RPMI8226 (cell line): ENCODE measurements at regions not wholly inside any gene's neighbourhood (a gene's known extent, or its start where the extent isn't known, plus 50 kb on each side); places are given as distances from the start of the nearest gene placed in this dataset.

Experiments
- DNase-seq: peaks from one replicate; pipeline ENCODE4 v3.0.0-alpha.2; 2015

DNA sequence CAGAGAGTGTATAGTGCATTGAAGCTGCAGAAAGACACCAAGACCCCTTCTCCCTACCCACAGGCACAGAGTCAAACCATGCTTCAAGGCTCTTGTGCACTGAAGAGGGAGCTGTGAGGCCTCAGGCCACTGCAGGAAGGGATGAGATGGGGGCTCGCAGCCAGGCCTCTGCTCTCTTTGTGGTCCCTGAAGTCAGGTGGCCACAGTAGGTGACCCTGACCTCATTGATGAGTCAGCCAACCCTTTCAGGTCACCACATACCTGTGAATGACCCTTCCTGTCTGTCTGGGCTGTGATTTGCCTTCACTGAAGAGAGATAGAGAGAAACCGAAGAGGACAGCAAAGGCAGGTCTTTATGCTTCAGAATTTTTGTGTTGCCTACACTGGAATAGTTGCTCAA lies 372.1 kb downstream of the ACTL7B start:
- no peak for DNase-seq

DNA sequence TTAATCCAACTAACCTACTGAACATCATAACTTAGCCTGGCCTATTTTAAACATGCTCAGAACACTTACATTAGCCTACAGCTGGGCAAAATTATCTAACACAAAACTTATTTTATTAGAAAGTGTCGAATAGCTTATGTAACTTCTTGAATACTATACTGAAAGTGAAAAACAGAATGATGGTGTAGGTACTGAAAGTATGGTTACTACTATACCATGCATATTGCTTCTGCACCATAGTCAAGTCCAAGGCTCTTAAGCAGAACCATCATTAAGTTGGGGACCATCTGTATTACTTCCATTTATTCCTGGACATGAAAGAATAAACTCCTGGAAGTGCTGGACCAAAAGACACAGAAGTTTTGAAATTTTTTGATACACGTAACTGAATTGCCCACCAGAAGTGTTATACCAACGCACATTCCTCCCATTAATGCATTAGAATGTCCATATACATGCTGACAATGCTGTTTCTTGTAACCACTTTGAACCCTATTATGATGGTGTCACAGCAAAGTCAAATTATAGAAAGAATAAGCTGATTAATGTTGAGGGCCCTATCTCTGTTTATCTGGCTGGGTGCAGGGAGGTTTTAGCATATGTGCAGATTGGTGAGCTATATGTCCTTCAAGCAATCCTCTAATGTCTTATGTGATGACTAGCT lies 375.7 kb downstream of the ACTL7B start:
- no peak for DNase-seq

DNA sequence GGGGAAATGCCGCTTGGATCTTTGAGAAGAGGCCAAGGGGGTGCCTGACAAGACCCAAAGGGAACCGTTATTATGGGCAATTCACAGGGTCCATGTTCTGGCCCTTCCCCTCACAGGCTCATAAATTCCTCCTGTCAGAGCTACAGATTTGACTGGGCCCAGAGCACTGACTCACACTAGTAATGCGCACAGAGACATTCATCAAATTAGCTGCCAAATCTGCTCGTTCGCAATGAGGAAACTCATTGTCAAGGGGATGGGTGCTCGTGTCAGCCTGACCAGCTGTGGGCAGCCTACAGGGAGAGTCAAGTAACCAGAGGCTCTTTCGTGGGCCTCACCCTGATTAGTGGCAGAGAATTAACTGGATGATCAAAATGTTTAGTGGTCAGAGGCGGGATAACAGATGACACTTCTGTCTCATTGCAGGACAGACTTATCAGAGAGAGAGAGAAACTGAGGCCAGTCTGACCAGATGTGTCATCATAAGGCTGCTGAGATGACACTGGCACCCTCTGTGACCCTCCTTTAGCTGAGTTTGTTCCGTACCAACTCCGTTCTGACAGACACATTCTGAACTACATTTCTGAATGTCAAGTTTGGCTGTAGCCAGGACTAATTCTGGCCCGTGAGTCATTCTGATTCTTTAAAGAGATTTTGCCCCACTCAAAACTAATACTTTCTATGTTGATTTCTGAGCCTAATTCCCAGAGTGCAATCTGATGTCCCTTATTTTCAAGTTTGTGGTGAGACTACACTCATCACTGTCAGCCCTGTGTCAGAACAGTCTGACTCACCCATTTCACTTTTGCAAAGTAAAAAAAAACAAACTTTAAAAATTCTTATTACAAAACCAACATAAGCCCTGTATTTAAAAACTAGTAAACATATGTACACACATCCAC lies 377.1 kb downstream of the ACTL7B start:
- DNase-seq: no peak

DNA sequence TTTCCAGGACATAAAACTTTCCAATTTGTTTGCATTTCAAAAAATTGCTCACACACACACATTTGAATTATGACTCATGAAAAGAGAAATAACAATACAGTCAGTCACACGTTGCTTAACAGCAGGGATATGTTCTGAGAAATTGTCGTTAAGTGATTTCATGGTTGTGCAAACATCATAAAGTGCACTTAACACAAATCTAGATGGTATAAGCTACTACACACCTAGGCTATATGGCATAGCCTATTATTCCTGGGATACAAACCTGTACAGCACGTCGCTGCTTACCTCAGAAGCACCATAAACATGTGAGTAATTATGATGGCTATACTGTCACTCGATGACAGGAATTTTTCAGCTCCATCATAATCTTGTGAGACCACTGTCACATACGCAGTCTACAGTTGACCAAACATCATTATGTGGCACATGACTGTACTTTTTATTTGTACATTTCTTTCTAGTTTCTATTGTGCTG lies 378.2 kb downstream of the ACTL7B start:
- DNase-seq: no peak

DNA sequence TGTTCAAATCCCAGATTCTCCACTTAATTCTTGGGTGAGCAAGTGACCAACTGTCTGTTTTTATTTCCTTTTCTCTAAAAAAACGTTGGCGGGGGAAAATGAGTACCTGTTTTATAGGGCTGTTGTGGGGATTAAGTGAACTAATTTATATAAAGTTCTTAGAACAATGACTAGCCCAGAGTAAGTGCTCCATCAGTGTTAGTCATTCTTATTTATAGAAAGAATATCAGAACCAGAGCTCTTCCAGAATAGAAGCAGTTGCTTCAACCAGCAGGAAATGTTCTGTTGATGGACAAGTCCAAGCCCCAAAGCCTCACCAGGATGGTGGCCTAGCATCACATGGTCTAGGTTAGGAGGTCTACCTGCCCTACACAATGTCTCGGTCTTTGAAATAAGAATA lies 379.2 kb downstream of the ACTL7B start:
- DNase-seq: no peak

DNA sequence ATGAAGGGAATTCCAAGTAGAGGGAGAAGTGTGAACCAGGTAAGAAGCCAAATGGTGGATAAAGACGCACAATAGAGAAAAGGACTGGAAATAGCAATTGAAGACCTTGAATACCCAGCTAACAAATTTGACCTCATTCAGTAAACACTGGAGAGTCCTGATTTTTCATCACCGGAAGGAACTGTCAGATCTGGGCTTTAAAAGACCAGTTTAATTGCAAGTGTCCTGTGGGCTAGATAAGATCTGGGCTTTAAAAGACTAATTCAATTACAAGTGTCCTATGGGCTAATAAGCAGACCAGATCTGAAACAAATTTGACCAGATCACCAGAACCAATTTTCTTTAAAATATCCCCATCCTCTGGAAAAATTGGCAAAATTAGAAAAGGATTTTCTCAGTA lies 380.0 kb downstream of the ACTL7B start:
- no peak for DNase-seq

DNA sequence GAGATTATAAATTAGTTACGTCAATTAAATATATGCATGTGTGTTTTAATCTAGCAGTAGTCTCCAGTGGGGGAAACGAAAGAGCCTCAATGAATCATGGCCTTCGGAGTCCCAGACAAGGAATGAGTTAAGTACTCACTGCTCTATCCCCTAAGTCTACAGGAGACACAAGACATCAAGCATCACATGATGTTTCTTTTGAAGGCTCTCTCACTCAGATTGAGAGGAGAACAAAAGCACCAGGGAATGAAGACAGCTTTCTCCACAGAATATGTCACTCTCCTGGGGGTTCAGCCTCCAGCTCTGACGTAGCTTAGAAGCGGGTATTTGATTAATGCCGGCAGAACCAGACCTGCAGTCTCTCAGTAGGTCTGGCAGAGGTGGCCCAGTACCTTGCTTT lies 381.4 kb downstream of the ACTL7B start:
- no peak for DNase-seq

DNA sequence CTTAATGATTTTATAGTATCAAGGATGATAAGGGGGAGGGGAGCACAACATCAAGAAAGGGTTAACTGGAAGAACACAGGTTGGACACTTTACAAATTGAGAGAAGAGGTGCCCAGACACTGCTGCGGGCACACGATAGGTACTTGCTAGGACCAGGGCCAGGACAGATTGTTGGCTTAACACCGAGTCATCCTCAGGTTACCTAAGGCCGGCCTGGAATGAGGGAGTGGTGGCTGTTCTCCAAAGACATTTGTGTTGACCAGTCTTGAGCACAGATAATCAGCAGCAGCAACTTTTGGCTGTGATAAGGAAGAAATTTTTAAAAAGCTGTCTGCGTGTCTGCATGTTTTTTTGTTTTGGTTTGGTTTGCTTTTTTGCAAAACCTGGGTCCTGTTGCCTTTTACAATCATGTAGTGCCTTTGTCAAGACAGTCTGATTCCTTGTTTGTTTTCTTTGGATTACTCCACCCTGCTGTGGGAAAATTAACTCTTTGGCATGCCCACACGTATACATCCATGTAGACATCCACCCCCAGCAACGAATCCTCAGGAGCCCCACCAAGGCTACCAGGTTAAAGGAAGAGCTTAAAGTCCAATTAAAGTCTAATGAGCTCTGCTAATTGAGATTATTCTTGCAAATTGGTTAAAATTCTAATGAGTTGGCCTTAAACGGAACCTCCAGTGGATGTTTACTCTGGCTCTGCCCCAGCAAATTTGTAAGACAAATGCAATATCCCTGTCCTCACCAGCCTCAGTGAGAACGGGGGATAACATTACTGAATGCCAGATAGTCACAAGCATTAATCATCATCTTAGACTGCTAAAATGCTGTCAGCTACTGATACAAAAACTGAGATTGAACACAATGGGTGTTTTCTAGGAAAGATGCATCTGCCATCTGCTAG lies 382.3 kb downstream of the ACTL7B start:
- no peak for DNase-seq

DNA sequence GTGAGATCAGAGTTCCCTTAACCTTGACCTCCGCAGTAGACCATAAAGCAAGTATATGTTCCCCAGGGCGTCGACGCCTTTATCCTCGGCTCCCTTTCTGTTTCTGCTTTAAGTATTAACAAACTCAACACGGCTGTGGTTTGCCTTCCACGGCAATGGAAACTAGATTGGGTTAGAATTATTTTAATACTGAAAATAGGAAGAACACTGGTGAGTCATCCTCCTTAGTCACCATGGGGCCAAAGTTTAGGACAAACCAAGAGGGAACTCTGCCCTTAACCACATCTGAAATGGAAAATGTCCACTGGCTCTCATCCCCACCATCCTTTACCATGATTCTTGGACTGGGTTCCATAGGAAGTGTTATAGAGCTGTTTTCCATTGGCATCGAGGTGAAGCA lies 386.1 kb downstream of the ACTL7B start:
- no peak for DNase-seq

DNA sequence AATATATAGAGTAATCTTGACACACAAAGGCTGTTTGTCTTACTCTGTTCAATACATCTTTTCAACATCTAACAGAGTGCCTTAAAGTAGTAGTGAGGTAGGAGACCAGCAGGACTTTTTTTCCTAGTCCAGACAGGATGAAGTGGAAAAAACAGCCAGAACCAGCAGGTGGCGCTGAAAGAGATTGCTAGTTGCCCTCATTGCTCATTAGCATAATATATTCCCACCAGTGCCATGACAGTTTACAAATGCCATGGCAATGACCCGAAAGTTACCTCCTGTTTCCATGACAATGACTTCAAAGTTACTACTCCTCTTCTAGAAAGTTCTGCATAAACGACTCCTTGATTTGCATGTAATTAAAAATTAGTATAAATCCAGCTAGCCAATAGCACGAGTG lies 387.4 kb downstream of the ACTL7B start:
- peak; percentile 37 for DNase-seq

DNA sequence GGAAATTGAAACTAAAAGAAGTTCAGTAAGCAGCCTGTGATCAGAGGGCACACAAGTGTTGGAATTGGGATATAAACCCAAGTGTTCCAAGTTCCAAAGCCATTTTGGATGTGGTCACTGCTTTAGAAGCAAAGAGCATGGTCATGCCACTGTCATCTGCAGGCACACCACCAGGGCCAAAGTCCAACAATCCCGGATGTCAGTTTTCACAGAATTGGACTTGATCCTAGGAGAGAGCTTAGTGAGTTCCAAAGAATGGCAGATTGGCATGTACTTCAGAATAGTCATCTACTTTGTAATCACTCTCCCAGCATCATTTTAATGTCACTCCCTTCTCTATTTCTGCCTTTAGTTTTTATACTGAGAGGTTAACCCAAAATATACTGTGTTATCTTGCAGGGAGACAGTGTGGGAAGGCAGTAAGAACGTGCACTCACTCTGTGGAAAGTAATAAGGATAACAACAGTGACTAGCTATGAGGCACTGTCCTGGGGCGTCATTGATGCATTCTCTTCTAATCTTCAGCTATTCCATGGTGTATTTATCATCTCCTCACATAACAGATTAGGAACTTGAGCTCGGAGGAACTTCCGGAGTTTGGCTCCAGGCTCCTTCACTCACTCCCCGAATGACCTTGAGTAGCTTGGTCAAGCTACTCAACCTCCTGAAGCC lies 388.0 kb downstream of the ACTL7B start:
- DNase-seq: no peak

DNA sequence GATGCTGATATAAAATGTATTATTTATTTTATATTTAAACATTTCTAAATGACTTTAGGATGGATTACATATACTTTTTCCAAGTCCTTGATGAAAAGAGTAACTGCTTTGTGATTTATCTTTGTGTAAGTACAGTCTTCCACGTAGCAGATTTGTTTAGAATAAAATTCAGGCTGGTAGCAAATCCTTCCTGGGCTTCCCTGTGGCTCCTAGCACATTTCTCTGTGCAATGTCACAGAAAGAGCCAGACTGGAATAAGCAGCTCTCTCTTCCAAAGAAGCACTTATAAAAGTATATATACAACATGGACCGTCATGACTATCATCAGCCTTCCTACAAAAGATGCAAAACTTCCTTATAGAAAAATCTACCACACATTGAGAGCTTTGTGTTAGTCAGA lies 388.6 kb downstream of the ACTL7B start:
- DNase-seq: no peak

DNA sequence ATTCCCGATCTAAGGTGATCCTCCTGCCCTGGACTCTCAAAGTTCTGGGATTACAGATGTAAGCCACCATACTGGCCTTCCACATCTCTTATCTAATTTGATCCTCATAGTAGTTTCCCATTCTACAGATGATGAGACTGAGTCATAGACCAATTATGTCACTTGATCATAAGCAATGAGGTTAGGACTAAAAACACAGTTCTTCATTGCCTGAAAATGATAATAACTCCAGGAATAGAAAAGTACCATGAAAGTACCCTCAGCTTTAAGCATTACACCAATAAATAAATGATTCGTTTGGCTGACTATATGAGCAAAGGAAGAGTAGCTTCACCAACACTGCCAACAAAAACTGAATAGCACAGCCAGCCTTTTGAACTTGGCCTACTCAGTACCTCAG lies 389.5 kb downstream of the ACTL7B start:
- no peak for DNase-seq

DNA sequence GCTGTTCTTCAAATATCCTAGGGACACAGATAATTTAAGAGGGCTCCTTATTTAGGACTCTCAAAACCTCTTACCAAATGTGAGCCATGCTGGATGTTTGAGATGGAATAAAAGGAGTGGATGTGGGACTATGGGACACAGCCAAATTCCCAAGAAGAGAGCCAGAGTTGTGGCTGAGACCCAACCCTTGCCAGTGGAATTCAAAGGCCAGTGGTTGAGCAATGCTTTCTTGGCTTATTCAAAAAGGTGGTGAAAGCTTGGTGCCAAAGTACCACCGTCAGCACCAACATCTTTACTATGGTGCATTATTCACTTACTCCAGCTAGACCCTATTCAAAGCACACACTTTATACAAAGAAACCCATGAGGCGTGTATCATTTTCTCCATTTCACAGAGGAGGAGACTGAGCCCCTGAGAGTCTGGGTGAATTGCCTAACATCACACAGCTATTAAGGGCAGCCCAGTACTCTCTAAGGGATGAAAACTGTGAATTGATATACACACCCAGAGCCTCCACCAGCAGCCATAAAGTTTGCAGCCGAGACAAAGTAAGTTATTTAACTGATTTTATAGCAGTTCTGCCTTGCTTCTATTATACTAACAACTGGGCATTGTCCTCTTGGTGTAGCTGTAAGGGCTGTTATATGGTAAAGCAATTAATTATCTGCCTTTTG lies 391.7 kb downstream of the ACTL7B start:
- DNase-seq: no peak

DNA sequence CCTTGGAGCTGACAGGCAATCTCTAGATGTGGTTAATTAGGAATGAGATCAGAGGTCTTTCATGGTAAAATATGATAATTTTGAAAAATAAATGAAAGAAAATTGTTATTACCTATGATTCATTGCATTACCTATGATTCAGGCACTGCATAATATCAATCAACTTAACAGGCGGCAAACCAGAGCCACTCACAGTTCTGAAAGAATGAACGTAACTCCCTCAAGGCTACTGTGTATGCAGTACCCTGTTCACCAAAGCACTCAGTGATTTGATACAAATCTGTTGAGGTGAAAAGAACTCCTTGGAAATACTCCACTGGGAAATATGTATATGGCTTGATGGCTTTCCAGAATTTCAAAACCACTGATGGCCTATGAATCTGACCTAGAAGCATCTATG lies 398.9 kb downstream of the ACTL7B start:
- no peak for DNase-seq

DNA sequence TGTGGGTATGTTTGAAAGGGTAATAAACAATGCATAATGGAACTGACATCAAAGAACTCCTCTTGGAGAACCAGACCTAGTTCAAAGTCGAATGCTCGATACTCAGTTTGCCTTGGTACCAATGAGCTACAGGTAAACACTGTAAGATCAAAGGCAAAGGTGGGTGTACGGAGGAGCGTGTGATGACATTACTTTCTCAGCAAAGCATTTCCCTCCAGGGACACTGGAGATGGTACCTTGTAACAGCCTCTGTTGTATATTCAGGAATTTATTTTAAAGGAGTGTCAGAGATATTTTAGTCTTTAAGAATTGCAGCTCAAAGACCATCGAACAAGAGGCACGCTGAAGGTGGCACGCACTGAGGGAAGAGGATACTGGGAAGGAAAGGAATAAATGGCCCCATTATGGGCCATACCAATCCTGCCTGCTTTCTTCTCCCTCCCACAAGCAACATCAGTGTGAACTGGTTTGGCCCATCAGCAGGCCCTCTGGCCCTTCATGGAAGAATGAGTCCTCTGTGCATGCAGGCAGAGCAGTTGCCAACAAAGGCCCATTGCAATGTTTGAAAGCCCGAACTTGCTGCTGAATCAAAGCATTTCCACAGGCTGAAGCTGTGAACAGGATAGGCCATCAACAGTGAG lies 410.2 kb downstream of the ACTL7B start:
- DNase-seq: no peak

DNA sequence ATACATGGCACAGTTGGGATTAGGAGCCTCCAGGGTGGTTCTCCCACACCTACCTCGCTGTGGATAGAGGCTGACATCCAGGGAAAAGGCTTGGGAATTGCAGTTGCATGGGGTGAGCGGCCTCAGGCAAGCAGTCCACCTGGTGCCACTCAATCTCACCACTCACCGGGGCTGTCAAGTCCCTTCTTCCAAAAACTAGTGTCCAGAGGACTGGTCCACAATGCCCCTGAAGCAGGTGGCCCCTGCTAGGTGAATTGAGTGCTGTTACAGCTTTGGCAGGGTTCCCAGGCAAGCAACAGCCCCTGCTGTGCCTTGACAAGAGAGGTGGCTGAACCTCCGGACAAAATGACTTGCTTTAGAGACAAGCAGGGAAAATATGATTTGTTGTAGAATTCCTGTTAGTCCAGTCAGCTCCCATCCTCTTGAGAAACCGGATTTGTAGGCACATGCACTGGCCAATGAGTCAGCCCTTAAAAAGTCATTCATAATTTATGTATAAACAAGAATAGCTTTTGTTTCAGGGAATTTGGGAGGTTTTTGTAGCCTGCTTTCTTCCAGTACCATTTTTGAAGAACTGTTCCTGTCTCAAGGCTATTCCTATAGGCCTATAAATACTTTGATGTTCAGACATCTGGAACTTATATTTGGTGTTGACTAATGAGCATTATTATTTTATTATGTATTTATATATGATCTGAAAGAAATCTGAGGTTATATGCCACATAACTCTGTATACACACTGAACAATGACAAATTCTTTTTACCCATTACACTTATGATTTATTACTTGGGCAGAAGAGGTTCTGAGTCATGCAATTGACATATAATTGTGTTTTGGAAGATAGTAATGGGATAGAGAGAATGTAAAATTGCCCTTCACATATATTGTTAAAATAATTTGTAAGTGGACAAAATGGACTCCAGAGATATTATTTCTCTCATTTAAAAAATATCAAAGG lies 411.1 kb downstream of the ACTL7B start:
- DNase-seq: no peak

DNA sequence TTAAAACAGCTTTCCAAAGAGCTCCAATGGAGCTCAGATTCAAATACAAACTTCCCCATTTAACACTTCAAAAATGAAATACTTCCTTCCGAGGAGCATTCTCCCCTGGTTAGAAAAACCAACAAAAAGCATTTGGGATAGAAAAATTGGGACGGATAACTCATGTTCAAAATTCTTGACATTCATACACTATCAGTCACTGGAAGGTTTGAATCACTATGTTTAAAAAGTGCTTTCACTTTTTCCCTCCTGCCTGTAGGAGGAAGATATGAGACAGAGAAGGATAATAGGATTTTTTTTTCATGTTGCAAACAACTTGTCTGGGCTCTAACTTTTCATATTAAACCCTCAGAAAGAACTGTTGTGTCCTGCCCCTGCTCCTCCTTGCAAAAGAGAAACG lies 412.0 kb downstream of the ACTL7B start:
- DNase-seq: no peak

DNA sequence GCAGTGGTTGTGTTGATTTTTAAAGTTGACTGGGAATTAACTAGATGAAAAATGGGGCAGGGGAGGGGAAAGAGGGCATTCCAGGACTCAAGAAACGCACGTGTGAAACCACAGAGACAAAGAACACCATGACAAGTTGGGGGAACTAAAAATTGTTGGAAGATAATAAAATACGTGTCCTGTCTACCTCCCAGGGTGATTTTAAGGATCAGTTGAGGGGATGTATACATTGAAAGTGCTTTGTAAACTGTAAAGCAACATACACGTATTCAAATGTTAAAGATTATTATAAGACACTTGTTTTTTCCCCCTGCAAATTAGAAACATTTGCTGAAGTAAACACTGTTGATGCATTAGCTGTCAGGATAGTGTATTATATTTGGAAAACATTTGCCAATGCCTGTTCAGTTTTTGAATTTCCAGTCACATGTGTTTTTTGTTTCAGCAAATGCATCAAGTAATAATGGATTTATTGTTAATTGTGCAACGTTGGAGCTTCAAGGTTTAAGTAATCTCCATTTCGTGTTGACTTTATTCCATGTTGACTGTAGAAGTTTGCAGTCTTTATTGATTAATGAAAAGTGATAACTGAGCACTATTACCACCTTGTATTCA lies 412.7 kb downstream of the ACTL7B start:
- no peak for DNase-seq

DNA sequence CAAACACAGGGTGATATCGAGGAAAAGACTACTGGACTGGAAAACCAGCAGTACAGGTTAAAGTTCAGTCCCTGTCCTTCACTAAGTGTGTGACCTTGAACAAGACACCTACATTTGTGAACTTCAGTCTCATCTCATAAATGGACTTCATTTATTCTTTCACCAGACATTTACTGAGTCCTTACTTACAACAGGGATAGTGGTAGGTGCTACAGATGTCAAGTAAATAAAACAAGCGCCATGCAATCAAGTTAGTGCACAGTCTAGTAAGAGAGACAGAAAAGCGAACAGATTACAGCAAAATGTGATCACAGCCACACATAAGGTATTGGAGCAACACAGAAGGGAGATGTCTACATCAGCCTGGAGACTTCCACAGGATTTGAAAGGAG lies 413.2 kb downstream of the ACTL7B start:
- no peak for DNase-seq
